ENCODE measurements at regions not wholly inside any gene's neighbourhood (a gene's known extent, or its start where the extent isn't known, plus 50 kb on each side); places are given as distances from the start of the nearest gene placed in this dataset.

GRCh38 chr17:6305613-6306360 is 129.1 kb downstream of the AIPL1 start:
- Histone ChIP-seq H3K27me3 (ENCODE audit: insufficient read depth, low read depth, severe bottlenecking) (no peaks in the 10 kb centered on the region), H3K27ac (no peak overlapping the region), H3K9me3 (ENCODE audit: severe bottlenecking) (no peaks in the 10 kb centered on the region), H3K4me3 (ENCODE audit: low read depth, low read length) (no peak overlapping the region), H3K36me3 (no peaks in the 10 kb centered on the region)
- peak; percentile 49 for DNase-seq
- TF ChIP-seq CTCF (IDR thresholded peaks at IDR 0.05; ENCODE audit: low read depth, low read length) = no peak

GRCh38 chr17:6304894-6305612 is 129.9 kb downstream of the AIPL1 start:
- no peak for DNase-seq
- H3K27ac ChIP-seq = no peak overlapping the region
- no peaks in the 10 kb centered on the region for H3K9me3 ChIP-seq (ENCODE audit: severe bottlenecking)
- H3K27me3 ChIP-seq (ENCODE audit: insufficient read depth, low read depth, severe bottlenecking) = no peaks in the 10 kb centered on the region
- H3K4me3 ChIP-seq (ENCODE audit: low read depth, low read length) = no peak overlapping the region
- no peak for TF ChIP-seq CTCF (IDR thresholded peaks at IDR 0.05; ENCODE audit: low read depth, low read length)
- no peaks in the 10 kb centered on the region for H3K36me3 ChIP-seq

- Histone ChIP-seq H3K9me3 (ENCODE audit: severe bottlenecking) (no peaks in the 10 kb centered on the region), H3K36me3 (no peaks in the 10 kb centered on the region), H3K27me3 (ENCODE audit: insufficient read depth, low read depth, severe bottlenecking) (no peaks in the 10 kb centered on the region), H3K27ac (no peak overlapping the region), H3K4me3 (ENCODE audit: low read depth, low read length) (no peak overlapping the region)
- no peak for TF ChIP-seq CTCF (IDR thresholded peaks at IDR 0.05; ENCODE audit: low read depth, low read length)
- DNase-seq = no peak
These were observed 131.3 kb downstream of the AIPL1 start for GRCh38 chr17:6303664-6304063.

GRCh38 chr17:6299275-6299674 is 135.6 kb downstream of the AIPL1 start:
- H3K27ac ChIP-seq = no peak overlapping the region
- TF ChIP-seq CTCF (IDR thresholded peaks at IDR 0.05; ENCODE audit: low read depth, low read length) = no peak
- no peaks in the 10 kb centered on the region for H3K27me3 ChIP-seq (ENCODE audit: insufficient read depth, low read depth, severe bottlenecking)
- H3K4me3 ChIP-seq (ENCODE audit: low read depth, low read length) = no peak overlapping the region
- no peaks in the 10 kb centered on the region for H3K9me3 ChIP-seq (ENCODE audit: severe bottlenecking)
- no peak for DNase-seq
- no peaks in the 10 kb centered on the region for H3K36me3 ChIP-seq

GRCh38 chr17:6297960-6298359 is 137.0 kb downstream of the AIPL1 start:
- Histone ChIP-seq H3K36me3 (no peaks in the 10 kb centered on the region), H3K4me3 (ENCODE audit: low read depth, low read length) (no peak overlapping the region), H3K27ac (no peak overlapping the region), H3K9me3 (ENCODE audit: severe bottlenecking) (no peaks in the 10 kb centered on the region), H3K27me3 (ENCODE audit: insufficient read depth, low read depth, severe bottlenecking) (no peaks in the 10 kb centered on the region)
- no peak for TF ChIP-seq CTCF (IDR thresholded peaks at IDR 0.05; ENCODE audit: low read depth, low read length)
- DNase-seq = no peak
